ENCODE measurements at regions not wholly inside any gene's neighbourhood (a gene's known extent, or its start where the extent isn't known, plus 50 kb on each side); places are given as distances from the start of the nearest gene placed in this dataset.

GRCh38 chr3:18669374-18669773 is 244.2 kb upstream of the SATB1 start:
- TF ChIP-seq CTCF (tag by site-specific recombination; IDR thresholded peaks at IDR 0.05) = no peak
- no peak for TF ChIP-seq ZNF121 (tag by site-specific recombination; IDR thresholded peaks at IDR 0.05)
- no peak for TF ChIP-seq ZNF24 (tag by site-specific recombination; IDR thresholded peaks at IDR 0.05)
- TF ChIP-seq ZBTB8A (tag by site-specific recombination; IDR thresholded peaks at IDR 0.05) = no peak

All from HEK293 (cell line).